ENCODE measurements at regions not wholly inside any gene's neighbourhood (a gene's known extent, or its start where the extent isn't known, plus 50 kb on each side); places are given as distances from the start of the nearest gene placed in this dataset.

GRCh38 chr4:162350331-162350730 lies 186.5 kb upstream of the FSTL5 start:
- H3K4me3 ChIP-seq (ENCODE audit: low read depth, low read length) = no peak overlapping the region
- no peak for TF ChIP-seq CTCF (IDR thresholded peaks at IDR 0.05; ENCODE audit: control insufficient read depth, extremely low read depth, insufficient read depth)
- peak; percentile 30 for DNase-seq (ENCODE audit: low read depth)

GRCh38 chr4:162349395-162349794 lies 185.6 kb upstream of the FSTL5 start:
- H3K4me3 ChIP-seq (ENCODE audit: low read depth, low read length) = no peak overlapping the region
- no peak for TF ChIP-seq CTCF (IDR thresholded peaks at IDR 0.05; ENCODE audit: control insufficient read depth, extremely low read depth, insufficient read depth)
- DNase-seq (ENCODE audit: low read depth) = no peak

GRCh38 chr4:162347842-162348213 lies 184.0 kb upstream of the FSTL5 start:
- no peak for TF ChIP-seq CTCF (IDR thresholded peaks at IDR 0.05; ENCODE audit: control insufficient read depth, extremely low read depth, insufficient read depth)
- DNase-seq (ENCODE audit: low read depth) = no peak
- H3K4me3 ChIP-seq (ENCODE audit: low read depth, low read length) = no peak overlapping the region

- no peak for DNase-seq (ENCODE audit: low read depth)
- no peak overlapping the region for H3K4me3 ChIP-seq (ENCODE audit: low read depth, low read length)
- no peak for TF ChIP-seq CTCF (IDR thresholded peaks at IDR 0.05; ENCODE audit: control insufficient read depth, extremely low read depth, insufficient read depth)
Measured at GRCh38 chr4:162347156-162347841, 183.5 kb upstream of the FSTL5 start.

GRCh38 chr4:162343967-162344366 lies 180.2 kb upstream of the FSTL5 start:
- no peak for DNase-seq (ENCODE audit: low read depth)
- H3K4me3 ChIP-seq (ENCODE audit: low read depth, low read length) = no peak overlapping the region
- TF ChIP-seq CTCF (IDR thresholded peaks at IDR 0.05; ENCODE audit: control insufficient read depth, extremely low read depth, insufficient read depth) = no peak

GRCh38 chr4:162341533-162341932 lies 177.7 kb upstream of the FSTL5 start:
- no peak for TF ChIP-seq CTCF (IDR thresholded peaks at IDR 0.05; ENCODE audit: control insufficient read depth, extremely low read depth, insufficient read depth)
- peak; percentile 39 for DNase-seq (ENCODE audit: low read depth)
- no peak overlapping the region for H3K4me3 ChIP-seq (ENCODE audit: low read depth, low read length)

- DNase-seq (ENCODE audit: low read depth) = no peak
- TF ChIP-seq CTCF (IDR thresholded peaks at IDR 0.05; ENCODE audit: control insufficient read depth, extremely low read depth, insufficient read depth) = no peak
Measured at GRCh38 chr4:162323919-162324318, 160.1 kb upstream of the FSTL5 start.

More at GRCh38 chr4:162323919-162324318, 160.1 kb upstream of the FSTL5 start:
- no peak overlapping the region for H3K4me3 ChIP-seq (ENCODE audit: low read depth, low read length)
